ENCODE measurements at regions not wholly inside any gene's neighbourhood (a gene's known extent, or its start where the extent isn't known, plus 50 kb on each side); places are given as distances from the start of the nearest gene placed in this dataset.
"Not testable (repeated sequence)": the region's sequence is repeated elsewhere in the genome, so short reads cannot be mapped to it uniquely, and the experiment has no call there.

- DNase-seq = no peak
Measured at GRCh38 chr1:194358208-194358581, 1171.8 kb upstream of the B3GALT2 start.

DNA sequence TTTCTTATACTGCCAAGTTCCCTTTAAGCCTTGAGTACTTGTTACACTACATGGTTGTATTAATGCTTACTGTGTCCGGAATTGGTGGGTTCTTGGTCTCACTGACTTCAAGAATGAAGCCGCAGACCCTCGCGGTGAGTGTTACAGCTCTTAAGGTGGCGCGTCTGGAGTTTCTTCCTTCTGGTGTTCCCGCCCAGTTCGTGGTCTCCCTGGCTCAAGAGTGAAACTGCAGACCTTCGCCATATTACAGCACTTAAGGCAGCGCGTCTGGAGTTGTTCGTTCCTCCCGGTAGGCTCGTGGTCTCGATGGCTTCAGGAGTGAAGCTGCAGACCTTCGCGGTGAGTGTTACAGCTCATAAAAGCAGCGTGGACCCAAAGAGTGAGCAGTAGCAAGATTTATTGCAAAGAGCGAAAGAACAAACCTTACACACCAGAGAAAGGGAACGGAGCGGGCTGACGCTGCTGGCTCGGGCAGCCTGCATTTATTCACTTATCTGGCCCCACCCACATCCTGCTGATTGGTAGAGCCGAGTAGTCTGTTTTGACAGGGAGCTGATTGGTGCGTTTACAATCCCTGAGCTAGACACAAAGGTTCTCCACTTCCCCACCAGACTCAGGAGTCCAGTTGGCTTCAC is 1171.3 kb upstream of the B3GALT2 start:
- DNase-seq = not testable (repeated sequence)

DNA sequence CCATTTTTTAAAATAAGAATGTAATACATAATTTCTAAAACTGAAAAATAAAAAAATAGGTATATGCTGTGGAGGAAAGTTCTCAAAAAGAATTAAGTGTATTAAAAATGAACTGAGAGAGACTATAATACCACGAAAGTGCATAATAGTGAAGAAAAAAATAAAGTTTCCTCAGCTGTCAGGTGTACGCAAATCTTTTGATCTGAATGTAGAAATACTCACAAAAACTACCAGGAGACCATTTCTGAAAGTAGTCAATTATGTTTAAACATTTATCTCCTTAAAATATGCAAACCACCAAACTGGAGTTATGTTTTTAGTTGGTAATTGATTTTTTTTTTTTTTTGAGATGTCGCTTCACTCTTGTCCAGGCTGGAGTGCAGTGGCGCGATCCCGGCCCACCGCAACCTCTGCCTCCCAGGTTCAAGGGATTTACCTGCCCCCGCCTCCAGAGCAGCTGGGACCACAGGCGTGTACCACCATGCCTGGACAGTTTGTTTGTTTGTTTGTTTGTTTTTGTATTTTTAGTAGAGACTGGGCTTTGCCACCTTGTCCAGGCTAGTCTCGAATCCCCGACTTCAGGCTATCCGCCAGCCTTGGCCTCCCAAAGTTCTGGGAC is 1169.2 kb upstream of the B3GALT2 start:
- no peak for DNase-seq

- DNase-seq = no peak
Measured at GRCh38 chr1:194353121-194353520, 1166.7 kb upstream of the B3GALT2 start.

- DNase-seq = no peak
Measured at GRCh38 chr1:194347200-194347599, 1160.8 kb upstream of the B3GALT2 start.

DNA sequence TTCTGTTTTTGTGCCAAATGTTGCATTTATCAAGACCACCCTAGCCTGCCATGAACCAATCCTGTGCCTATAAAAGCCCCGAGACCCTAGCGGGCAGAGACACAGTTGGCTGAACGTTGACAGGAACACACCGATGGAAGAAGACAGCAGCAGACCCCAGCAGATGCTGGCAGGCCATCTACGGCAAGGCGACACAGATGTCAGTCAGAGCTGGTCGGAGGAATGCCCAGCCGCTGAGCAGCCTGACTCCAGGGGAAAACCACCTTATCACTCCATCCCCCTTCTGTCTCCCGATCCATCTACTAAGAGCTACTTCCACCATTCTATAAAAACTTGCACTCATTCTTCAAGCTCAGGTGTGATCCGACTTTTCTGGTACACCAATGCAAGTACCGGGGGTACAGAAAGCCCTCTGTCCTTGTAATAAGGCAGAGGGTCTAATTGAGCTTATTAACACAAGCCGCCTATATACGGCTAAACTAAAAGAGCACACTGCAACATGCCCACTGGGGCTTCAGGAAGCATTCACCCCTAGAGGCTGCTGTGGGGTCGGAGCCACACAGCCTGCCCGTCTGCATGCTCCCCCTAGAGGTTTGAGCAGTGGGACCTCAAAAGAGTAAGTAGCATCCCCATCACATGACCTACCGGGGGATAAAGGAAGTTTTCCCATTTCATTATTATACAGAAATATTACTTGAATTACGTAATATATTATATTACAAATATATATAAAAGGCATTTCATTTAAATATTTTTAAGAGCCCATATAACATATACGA is 1156.3 kb upstream of the B3GALT2 start:
- no peak for DNase-seq

GRCh38 chr1:194341587-194341986 is 1155.2 kb upstream of the B3GALT2 start:
- DNase-seq = no peak

GRCh38 chr1:194339471-194339870 is 1153.1 kb upstream of the B3GALT2 start:
- DNase-seq = no peak

- no peak for DNase-seq
Measured at GRCh38 chr1:194338241-194338948, 1152.0 kb upstream of the B3GALT2 start.

GRCh38 chr1:194333240-194333639 is 1146.8 kb upstream of the B3GALT2 start:
- DNase-seq = no peak

DNA sequence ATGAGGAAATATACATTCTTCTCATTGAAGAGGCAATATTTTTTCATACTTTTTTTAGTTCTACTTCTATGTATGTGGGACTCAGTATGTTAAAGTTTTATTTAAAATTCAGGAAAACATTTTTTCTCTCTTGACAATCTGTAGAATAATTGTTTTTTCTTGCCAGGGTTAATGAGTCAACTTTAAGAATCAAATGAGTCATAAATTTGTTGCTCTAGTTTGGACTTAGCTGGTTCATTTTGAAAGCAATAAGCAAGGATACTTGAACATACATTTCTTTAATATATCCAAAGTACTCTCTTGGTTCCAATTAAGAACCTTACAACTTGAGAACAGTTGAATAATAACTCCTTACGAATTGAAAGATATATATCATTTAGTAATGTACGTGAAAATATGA is 1145.3 kb upstream of the B3GALT2 start:
- no peak for DNase-seq

- no peak for DNase-seq
Measured at GRCh38 chr1:194322751-194323150, 1136.3 kb upstream of the B3GALT2 start.

GRCh38 chr1:194318790-194319280 is 1132.4 kb upstream of the B3GALT2 start:
- no peak for DNase-seq

- DNase-seq = no peak
Measured at GRCh38 chr1:194309697-194310096, 1123.3 kb upstream of the B3GALT2 start.

GRCh38 chr1:194309269-194309668 is 1122.9 kb upstream of the B3GALT2 start:
- DNase-seq = no peak

- no peak for DNase-seq
Measured at GRCh38 chr1:194300776-194301175, 1114.4 kb upstream of the B3GALT2 start.

DNA sequence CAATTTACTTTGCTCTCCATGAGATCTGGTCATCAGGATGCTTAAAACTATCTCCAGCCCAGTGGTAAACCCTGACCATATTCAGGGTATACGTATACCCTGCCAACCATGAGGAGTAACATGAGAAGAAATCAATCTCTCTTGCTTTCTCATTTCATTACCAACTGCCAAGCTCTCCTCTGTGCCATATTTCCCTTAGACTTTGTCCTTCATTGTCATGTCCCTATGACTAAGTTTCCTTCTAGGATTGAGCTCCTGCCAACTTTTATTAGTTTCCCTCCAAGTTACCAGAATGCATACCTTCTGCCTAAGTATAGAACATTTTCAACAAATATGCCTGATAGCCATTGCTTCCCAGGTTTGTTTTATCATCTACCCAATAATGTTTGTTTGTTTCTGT is 1113.9 kb upstream of the B3GALT2 start:
- DNase-seq = no peak

DNA sequence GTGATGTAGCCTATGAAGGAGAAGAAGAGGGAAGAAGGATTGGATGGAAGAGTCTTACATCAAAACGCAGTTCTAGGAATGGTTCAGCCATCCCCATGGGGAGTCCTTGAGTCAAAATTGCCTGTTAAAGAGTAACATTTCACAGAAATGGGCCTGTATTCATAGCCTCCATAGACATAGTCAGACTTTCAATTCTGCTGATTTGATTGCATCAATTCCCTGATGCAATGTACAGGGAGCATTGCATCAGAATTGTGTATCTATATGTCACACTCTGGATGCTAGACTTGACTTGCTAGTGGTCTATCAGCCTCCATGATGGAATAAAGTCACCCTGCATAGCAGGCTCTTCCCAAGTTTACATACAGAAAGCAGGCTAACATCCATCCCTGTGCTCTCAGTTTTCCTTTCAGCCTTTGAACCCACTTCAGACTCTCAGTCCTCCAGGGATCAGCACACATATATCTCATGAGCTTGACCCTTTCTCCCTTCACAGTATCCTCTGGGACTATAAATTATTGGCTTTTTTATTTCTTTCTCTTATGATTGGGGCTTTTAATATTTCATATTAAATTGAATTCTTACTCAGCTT is 1111.7 kb upstream of the B3GALT2 start:
- DNase-seq = no peak

GRCh38 chr1:194297094-194297493 is 1110.7 kb upstream of the B3GALT2 start:
- no peak for DNase-seq

DNA sequence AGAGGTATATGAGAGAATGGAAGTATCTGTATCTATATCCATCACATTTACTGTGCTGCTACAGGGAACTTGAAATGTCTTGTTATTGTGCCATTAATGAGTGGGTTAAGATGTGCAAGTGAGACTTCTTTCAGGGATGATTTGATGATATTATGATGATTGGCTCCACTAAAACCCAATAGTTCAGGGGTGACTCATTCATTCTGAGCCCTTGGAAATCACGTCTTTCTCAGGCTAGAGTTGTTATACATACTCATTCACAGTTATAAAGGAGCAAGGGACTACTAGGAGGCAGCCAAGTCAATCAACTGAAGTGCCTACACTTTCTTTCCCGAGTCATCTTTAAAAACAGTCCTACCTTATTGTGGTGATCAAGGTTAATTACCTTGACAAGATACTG is 1109.8 kb upstream of the B3GALT2 start:
- DNase-seq = no peak

GRCh38 chr1:194295685-194296084 is 1109.3 kb upstream of the B3GALT2 start:
- no peak for DNase-seq
